HCT116 (cell line): ENCODE measurements at regions not wholly inside any gene's neighbourhood (a gene's known extent, or its start where the extent isn't known, plus 50 kb on each side); places are given as distances from the start of the nearest gene placed in this dataset.

Source experiments
- ATAC-seq: fragments of 200-7000 bp; cut with Tn5 transposase; 2 replicates; pipeline ENCODE4 v1.9.1; 2020; ENCODE audit warnings: mild to moderate bottlenecking, moderate library complexity
- BruUV-seq: library from RNA; stranded (reverse); fragments of 400-500 nt; replicated peaks from 2 replicates; lab custom pipeline; 2021; lab: Mats Ljungman, UMichigan
- CTCF ChIA-PET: fragments of 300-600 bp; sonication (Branson Sonifier 250); formaldehyde crosslinking; loops from one replicate; lab custom pipeline; 2021; ENCODE audit warnings: antibody characterized with exemption; lab: Charles Lee
- POLR2A ChIA-PET: fragments of 300-600, 350-600 bp; sonication (Branson Sonifier 250); formaldehyde crosslinking; loops from one replicate; lab custom pipeline; 2021; ENCODE audit warnings: antibody characterized with exemption; lab: Charles Lee
- RAD21 ChIA-PET, 2 experiments: fragments of 300-600 bp; sonication (Branson Sonifier 250); formaldehyde crosslinking; loops; one replicate each; lab custom pipeline; 2023; ENCODE audit warnings: low total read pairs in 2 of 2; ENCODE audit not compliant: uncharacterized antibody in 2 of 2, unreplicated experiment in 2 of 2, low non-redundant PET in 1 of 2; lab: Charles Lee
- DNase-seq: peaks from one replicate; pipeline ENCODE4 v3.0.0-alpha.2; 2010; ENCODE audit warnings: low read depth, low spot score
- H2AFZ ChIP-seq: fragments of 200-600 bp; shearing (Covaris generic), sonication (generic); 2 replicates; pipeline ENCODE4 v1.6.1; 2017; ENCODE audit warnings: low read depth, mixed run types, mixed read lengths, antibody characterized with exemption, low read length; ENCODE audit not compliant: poor library complexity, severe bottlenecking
- H3K27ac ChIP-seq: 2 replicates; pipeline ENCODE4 v1.5.1; 2012; ENCODE audit warnings: low read depth, low read length
- H3K27me3 ChIP-seq: fragments of 200-600 bp; sonication (generic); 2 replicates; pipeline ENCODE4 v1.6.1; 2016; ENCODE audit warnings: mixed run types, low read length, mixed read lengths; ENCODE audit not compliant: insufficient read depth
- H3K36me3 ChIP-seq, 2 experiments: fragments of 200-500 bp in 1 of 2; fragments of 200-600 bp in 1 of 2; sonication (Bioruptor generic) in 1 of 2; sonication (generic) in 1 of 2; 2 replicates each; pipeline versions ENCODE4 v1.5.1 to v1.6.1; 2014 to 2016; ENCODE audit warnings: low read length in 2 of 2, inconsistent platforms in 1 of 2, mixed read lengths in 1 of 2, mixed run types in 1 of 2; ENCODE audit not compliant: insufficient read depth in 2 of 2, control insufficient read depth in 1 of 2
- H3K4me1 ChIP-seq, 2 experiments: fragments of 200-600 bp in 1 of 2; sonication (generic) in 1 of 2; 2 replicates each; pipeline versions ENCODE4 v1.5.1 to v1.6.1; 2012 to 2017; ENCODE audit warnings: low read length in 2 of 2, inconsistent platforms in 1 of 2, mild to moderate bottlenecking in 1 of 2, mixed read lengths in 1 of 2, mixed run types in 1 of 2, moderate library complexity in 1 of 2; ENCODE audit not compliant: insufficient read depth in 2 of 2, control insufficient read depth in 1 of 2
- H3K4me2 ChIP-seq: fragments of 200-600 bp; sonication (generic); 2 replicates; pipeline ENCODE4 v1.6.1; 2017; ENCODE audit warnings: mixed run types, low read length, mixed read lengths
- H3K4me3 ChIP-seq, 2 experiments: fragments of 200-600 bp in 1 of 2; sonication (generic) in 1 of 2; replicated peaks in 1 of 2; 2 replicates each; pipeline ENCODE4 v1.5.1; 2011 to 2016; ENCODE audit warnings: low read length in 2 of 2, control low read depth in 1 of 2, low read depth in 1 of 2, mild to moderate bottlenecking in 1 of 2, mixed read lengths in 1 of 2, mixed run types in 1 of 2
- H3K79me2 ChIP-seq: fragments of 200-600 bp; sonication (generic); 2 replicates; pipeline ENCODE4 v1.6.1; 2017; ENCODE audit warnings: mild to moderate bottlenecking, mixed run types, low read length, moderate library complexity, mixed read lengths; ENCODE audit not compliant: insufficient read depth
- H3K9ac ChIP-seq: fragments of 200-600 bp; sonication (generic); 2 replicates; pipeline ENCODE4 v1.6.1; 2016; ENCODE audit warnings: low read length, mixed read lengths
- H3K9me2 ChIP-seq: fragments of 200-600 bp; sonication (generic), shearing (Covaris generic); 2 replicates; pipeline ENCODE4 v1.6.1; 2017; ENCODE audit warnings: mixed run types, mild to moderate bottlenecking, moderate library complexity; ENCODE audit not compliant: insufficient read depth
- H3K9me3 ChIP-seq, 2 experiments: fragments of 200-500 bp in 1 of 2; fragments of 200-600 bp in 1 of 2; sonication (Bioruptor generic) in 1 of 2; sonication (generic) in 1 of 2; 2 replicates each; pipeline ENCODE4 v1.6.1; 2014 to 2017; ENCODE audit warnings: low read length in 2 of 2, mixed read lengths in 2 of 2, inconsistent platforms in 1 of 2, low read depth in 1 of 2, mild to moderate bottlenecking in 1 of 2, mixed run types in 1 of 2, moderate library complexity in 1 of 2; ENCODE audit not compliant: control insufficient read depth in 1 of 2, insufficient read depth in 1 of 2
- H4K20me1 ChIP-seq: fragments of 200-600 bp; sonication (generic), shearing (Covaris generic); 2 replicates; pipeline ENCODE4 v1.6.1; 2017; ENCODE audit warnings: mixed run types, mild to moderate bottlenecking, moderate library complexity; ENCODE audit not compliant: insufficient read depth
- ATF3 ChIP-seq: IDR thresholded peaks from 2 replicates; pipeline ENCODE4 v1.6.1; 2012
- CBX3 ChIP-seq: IDR thresholded peaks from 2 replicates; pipeline ENCODE4 v1.6.1; 2012; ENCODE audit warnings: low read depth
- EGR1 ChIP-seq: IDR thresholded peaks from 2 replicates; pipeline ENCODE4 v1.6.1; 2012; ENCODE audit warnings: low read depth
- ELF1 ChIP-seq: IDR thresholded peaks from 2 replicates; pipeline ENCODE4 v1.6.1; 2012; ENCODE audit warnings: low read depth, borderline replicate concordance
- EZH2 ChIP-seq: fragments of 200-600 bp; sonication (generic); IDR thresholded peaks from 2 replicates; pipeline ENCODE4 v1.6.1; 2017; ENCODE audit warnings: antibody characterized with exemption, mixed run types
- JUND ChIP-seq: IDR thresholded peaks from 2 replicates; pipeline ENCODE4 v1.6.1; 2012
- MAX ChIP-seq: IDR thresholded peaks from 2 replicates; pipeline ENCODE4 v1.6.1; 2012
- POLR2AphosphoS5 ChIP-seq: IDR thresholded peaks from 2 replicates; pipeline ENCODE4 v1.6.1; 2011; ENCODE audit warnings: mild to moderate bottlenecking, low read depth, low read length, moderate library complexity
- SIN3A ChIP-seq: IDR thresholded peaks from 2 replicates; pipeline ENCODE4 v1.6.1; 2012; ENCODE audit warnings: low read depth
- TCF7L2 ChIP-seq: IDR thresholded peaks from 2 replicates; pipeline ENCODE4 v1.7.0; 2011; ENCODE audit warnings: borderline replicate concordance, inconsistent platforms; ENCODE audit not compliant: insufficient read depth, insufficient read length; ENCODE audit errors: extremely low read depth
- YY1 ChIP-seq: IDR thresholded peaks from 2 replicates; pipeline ENCODE4 v1.6.1; 2011; ENCODE audit warnings: low read length, low read depth, moderate library complexity, mild to moderate bottlenecking; ENCODE audit not compliant: insufficient replicate concordance; ENCODE audit errors: extremely low read depth
- ZFX ChIP-seq: fragments of 450-650 bp; IDR thresholded peaks from 2 replicates; pipeline ENCODE4 v1.6.1; 2017
- intact Hi-C: fragments of 100-400 bp; cut with micrococcal nuclease; formaldehyde crosslinking; loops from 2 replicates; pipeline ENCODE4 v1.10.0; 2022
- TF ChIP-seq, protein P1 (sequence below), 3 experiments: fragments of 200-600 bp in 1 of 3; sonication (generic) in 1 of 3; IDR thresholded peaks in 2 of 3; conservative IDR thresholded peaks in 1 of 3; 2 replicates each; pipeline ENCODE4 v1.5.1; 2012 to 2017; ENCODE audit warnings: low read depth in 2 of 3, low read length in 2 of 3, antibody characterized with exemption in 1 of 3, borderline replicate concordance in 1 of 3, control low read depth in 1 of 3, mild to moderate bottlenecking in 1 of 3, mixed read lengths in 1 of 3, mixed run types in 1 of 3, moderate library complexity in 1 of 3; ENCODE audit not compliant: insufficient read depth in 1 of 3
- TF ChIP-seq, protein P2 (sequence below): IDR thresholded peaks from 2 replicates; pipeline ENCODE4 v1.6.1; 2011; ENCODE audit warnings: mild to moderate bottlenecking, low read length, moderate library complexity; ENCODE audit not compliant: insufficient replicate concordance; ENCODE audit errors: extremely low read depth

GRCh38 chr14:84988357-84988756 lies 541.6 kb upstream of the FLRT2 start:
- intact Hi-C loops: no loop called here
- Histone ChIP-seq H3K4me3 (no peak overlapping the region), H3K4me2 (no peak overlapping the region), H3K9me2 (no peaks in the 10 kb centered on the region), H3K9ac (no peak overlapping the region), H2AFZ (no peak overlapping the region), H3K27ac (no peak overlapping the region), H3K79me2 (no peaks in the 10 kb centered on the region), H3K4me1 (no peaks in the 10 kb centered on the region), H4K20me1 (no peaks in the 10 kb centered on the region), H3K36me3 (no peaks in the 10 kb centered on the region), H3K9me3 (peaks cover 8 to 16% of the 10 kb centered on the region in 2 experiments; a peak in 2 of 4 replicates), H3K27me3 (no peaks in the 10 kb centered on the region)
- no TSS peak for BruUV-seq
- ATAC-seq (no peak), DNase-seq (no peak)
- CTCF ChIA-PET: no interaction called here
- RAD21 ChIA-PET: no interaction called here
- no peak for TF ChIP-seq ZFX
- TF ChIP-seq CBX3: no peak
- no peak for TF ChIP-seq POLR2AphosphoS5
- TF ChIP-seq, protein P1, sequence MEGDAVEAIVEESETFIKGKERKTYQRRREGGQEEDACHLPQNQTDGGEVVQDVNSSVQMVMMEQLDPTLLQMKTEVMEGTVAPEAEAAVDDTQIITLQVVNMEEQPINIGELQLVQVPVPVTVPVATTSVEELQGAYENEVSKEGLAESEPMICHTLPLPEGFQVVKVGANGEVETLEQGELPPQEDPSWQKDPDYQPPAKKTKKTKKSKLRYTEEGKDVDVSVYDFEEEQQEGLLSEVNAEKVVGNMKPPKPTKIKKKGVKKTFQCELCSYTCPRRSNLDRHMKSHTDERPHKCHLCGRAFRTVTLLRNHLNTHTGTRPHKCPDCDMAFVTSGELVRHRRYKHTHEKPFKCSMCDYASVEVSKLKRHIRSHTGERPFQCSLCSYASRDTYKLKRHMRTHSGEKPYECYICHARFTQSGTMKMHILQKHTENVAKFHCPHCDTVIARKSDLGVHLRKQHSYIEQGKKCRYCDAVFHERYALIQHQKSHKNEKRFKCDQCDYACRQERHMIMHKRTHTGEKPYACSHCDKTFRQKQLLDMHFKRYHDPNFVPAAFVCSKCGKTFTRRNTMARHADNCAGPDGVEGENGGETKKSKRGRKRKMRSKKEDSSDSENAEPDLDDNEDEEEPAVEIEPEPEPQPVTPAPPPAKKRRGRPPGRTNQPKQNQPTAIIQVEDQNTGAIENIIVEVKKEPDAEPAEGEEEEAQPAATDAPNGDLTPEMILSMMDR (IDR thresholded peaks at IDR 0.05 in 2 of 3, conservative IDR thresholded peaks at IDR 0.05 in 1 of 3; ENCODE audit: borderline replicate concordance in 1 of 3, insufficient read depth in 1 of 3, low read depth in 2 of 3, low read length in 2 of 3): no peak
- TF ChIP-seq SIN3A: no peak
- no peak for TF ChIP-seq ATF3
- POLR2A ChIA-PET: no interaction called here

DNA sequence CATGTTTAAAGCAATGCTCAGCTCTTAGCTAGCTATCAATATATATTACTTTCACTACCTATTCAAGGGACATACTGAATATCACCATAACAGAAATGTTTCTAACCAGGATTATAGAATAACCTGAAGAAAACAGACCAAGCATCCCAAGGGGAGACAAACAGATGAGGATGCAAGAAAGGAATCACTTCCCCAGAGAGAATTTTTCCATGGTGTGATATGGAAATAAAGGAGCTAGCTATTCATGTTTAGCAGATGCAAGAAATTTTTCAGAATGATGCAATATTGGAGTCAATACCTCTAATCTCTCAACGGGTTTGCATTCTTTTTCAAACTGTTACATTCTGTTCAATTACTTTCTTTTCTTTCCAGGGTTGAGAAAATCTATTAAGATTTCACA lies 538.9 kb upstream of the FLRT2 start:
- H3K4me1 ChIP-seq: no peaks in the 10 kb centered on the region
- no peak overlapping the region for H3K9ac ChIP-seq
- no peak overlapping the region for H3K4me2 ChIP-seq
- H3K9me3 ChIP-seq: peaks cover 8 to 12% of the 10 kb centered on the region in 2 experiments; a peak in 2 of 4 replicates
- POLR2A ChIA-PET: no interaction called here
- CTCF ChIA-PET: no interaction called here
- DNase-seq (no peak), ATAC-seq (no peak)
- BruUV-seq: no TSS peak
- H3K9me2 ChIP-seq: no peaks in the 10 kb centered on the region
- H3K36me3 ChIP-seq: no peaks in the 10 kb centered on the region
- intact Hi-C loops: no loop called here
- H3K79me2 ChIP-seq: no peaks in the 10 kb centered on the region
- RAD21 ChIA-PET: no interaction called here
- H2AFZ ChIP-seq: no peak overlapping the region
- no peak overlapping the region for H3K4me3 ChIP-seq
- H3K27ac ChIP-seq: no peak overlapping the region
- no peaks in the 10 kb centered on the region for H4K20me1 ChIP-seq
- H3K27me3 ChIP-seq: no peaks in the 10 kb centered on the region
- TF ChIP-seq ELF1 (no peak), EGR1 (no peak), MAX (no peak), TCF7L2 (no peak), YY1 (no peak), ATF3 (no peak), EZH2 (no peak), JUND (no peak), POLR2AphosphoS5 (no peak)
- TF ChIP-seq, protein P2, sequence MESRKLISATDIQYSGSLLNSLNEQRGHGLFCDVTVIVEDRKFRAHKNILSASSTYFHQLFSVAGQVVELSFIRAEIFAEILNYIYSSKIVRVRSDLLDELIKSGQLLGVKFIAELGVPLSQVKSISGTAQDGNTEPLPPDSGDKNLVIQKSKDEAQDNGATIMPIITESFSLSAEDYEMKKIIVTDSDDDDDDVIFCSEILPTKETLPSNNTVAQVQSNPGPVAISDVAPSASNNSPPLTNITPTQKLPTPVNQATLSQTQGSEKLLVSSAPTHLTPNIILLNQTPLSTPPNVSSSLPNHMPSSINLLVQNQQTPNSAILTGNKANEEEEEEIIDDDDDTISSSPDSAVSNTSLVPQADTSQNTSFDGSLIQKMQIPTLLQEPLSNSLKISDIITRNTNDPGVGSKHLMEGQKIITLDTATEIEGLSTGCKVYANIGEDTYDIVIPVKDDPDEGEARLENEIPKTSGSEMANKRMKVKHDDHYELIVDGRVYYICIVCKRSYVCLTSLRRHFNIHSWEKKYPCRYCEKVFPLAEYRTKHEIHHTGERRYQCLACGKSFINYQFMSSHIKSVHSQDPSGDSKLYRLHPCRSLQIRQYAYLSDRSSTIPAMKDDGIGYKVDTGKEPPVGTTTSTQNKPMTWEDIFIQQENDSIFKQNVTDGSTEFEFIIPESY: no peak
